ENCODE measurements at regions not wholly inside any gene's neighbourhood (a gene's known extent, or its start where the extent isn't known, plus 50 kb on each side); places are given as distances from the start of the nearest gene placed in this dataset.

- no peak overlapping the region for H2AFZ ChIP-seq (ENCODE audit: control insufficient read depth, low read depth, low read length)
Observed at GRCh38 chr20:56780266-56780665, 151.2 kb downstream of the TFAP2C start.

More at GRCh38 chr20:56780266-56780665, 151.2 kb downstream of the TFAP2C start:
- ChIA-PET CTCF (no interaction called here), SMC1A (ENCODE audit: uncharacterized antibody, unreplicated experiment) (no interaction called here), POLR2A (no interaction called here), RAD21 (ENCODE audit: unreplicated experiment) (no interaction called here)
- FAIRE-seq (no peak), DNase-seq (ENCODE audit: low read depth, low spot score) (no peak), ATAC-seq (no peak)
- Histone ChIP-seq H3K4me3 (no peak overlapping the region), H3K27ac (ENCODE audit: control insufficient read depth, insufficient read depth) (no peak overlapping the region), H3K27me3 (replicated peaks in 1 of 2; ENCODE audit: control insufficient read depth in 2 of 2, insufficient read depth in 2 of 2, low read length in 1 of 2) (no peaks in the 10 kb centered on the region; a peak in 2 of 4 replicates), H3K79me2 (ENCODE audit: control insufficient read depth, insufficient read depth, low read length) (no peaks in the 10 kb centered on the region), H3K4me1 (ENCODE audit: control insufficient read depth, insufficient read depth, low read length) (no peaks in the 10 kb centered on the region), H4K20me1 (ENCODE audit: control insufficient read depth, insufficient read depth) (no peaks in the 10 kb centered on the region), H3K36me3 (ENCODE audit: control insufficient read depth in 2 of 2, insufficient read depth in 2 of 2, low read length in 1 of 2) (no peaks in the 10 kb centered on the region), H3K9me3 (replicated peaks; ENCODE audit: control insufficient read depth, insufficient read depth, low read length) (no peaks in the 10 kb centered on the region), H3K9ac (ENCODE audit: control insufficient read depth, insufficient read depth, low read length) (no peak overlapping the region), H3K4me2 (ENCODE audit: control insufficient read depth, insufficient read depth) (no peak overlapping the region)
- no TSS peak for BruUV-seq (replicated peaks)
- in situ Hi-C loops (cut with MboI) (no loop called here), intact Hi-C loops (cut with micrococcal nuclease; ENCODE audit: unreplicated experiment) (no loop called here)
- TF ChIP-seq E2F4 (IDR thresholded peaks at IDR 0.05; ENCODE audit: low read depth, low read length) (no peak), IKZF1 (conservative IDR thresholded peaks at IDR 0.05) (no peak), POLR2AphosphoS5 (IDR thresholded peaks at IDR 0.05; ENCODE audit: low read length) (no peak), IRF5 (IDR thresholded peaks at IDR 0.05; ENCODE audit: borderline replicate concordance) (no peak), ELK1 (IDR thresholded peaks at IDR 0.05; ENCODE audit: low read depth, low read length) (no peak), SMAD1 (IDR thresholded peaks at IDR 0.05; ENCODE audit: low read depth, partially characterized antibody) (no peak), DPF2 (IDR thresholded peaks at IDR 0.05) (no peak), ZBTB40 (IDR thresholded peaks at IDR 0.05; ENCODE audit: borderline replicate concordance) (no peak), SP1 (IDR thresholded peaks at IDR 0.05; ENCODE audit: low read depth, low read length) (no peak), RELA (IDR thresholded peaks at IDR 0.05; ENCODE audit: borderline replicate concordance, partially characterized antibody) (no peak), ATF2 (IDR thresholded peaks at IDR 0.05; ENCODE audit: low read length) (no peak), RB1 (IDR thresholded peaks at IDR 0.05; ENCODE audit: borderline replicate concordance) (no peak), EED (IDR thresholded peaks at IDR 0.05; ENCODE audit: low read depth) (no peak), EGR1 (IDR thresholded peaks at IDR 0.05; ENCODE audit: borderline replicate concordance in 1 of 2, low read depth in 2 of 2, low read length in 2 of 2) (no peak)
- 10% methylated on average over 7 of the region's 7 CpGs for WGBS (ENCODE audit: insufficient coverage, insufficient replicate concordance, low lambda C conversion rate, missing lambda C conversion rate)
